C1 segment of cervical spinal cord (tissue), 14 donors: ENCODE measurements at regions not wholly inside any gene's neighbourhood (a gene's known extent, or its start where the extent isn't known, plus 50 kb on each side); places are given as distances from the start of the nearest gene placed in this dataset.

Experiments used
- DNase-seq, 14 donors: peaks; one replicate each; lab custom pipeline; 2025; lab: John Stamatoyannopoulos, UW

- DNase-seq = no peak
Observed at GRCh38 chr22:47376901-47377505, 614.6 kb downstream of the TBC1D22A start.

GRCh38 chr22:47376322-47376700, 613.9 kb downstream of the TBC1D22A start:
- no peak for DNase-seq

GRCh38 chr22:47375621-47376321, 613.3 kb downstream of the TBC1D22A start:
- DNase-seq = no peak

- no peak for DNase-seq
Observed at GRCh38 chr22:47374901-47375575, 612.6 kb downstream of the TBC1D22A start.

GRCh38 chr22:47374273-47374771, 611.9 kb downstream of the TBC1D22A start:
- no peak for DNase-seq

- DNase-seq = no peak
Observed at GRCh38 chr22:47373648-47374272, 611.3 kb downstream of the TBC1D22A start.

- no peak for DNase-seq
Observed at GRCh38 chr22:47372596-47373385, 610.3 kb downstream of the TBC1D22A start.

GRCh38 chr22:47372111-47372581, 609.7 kb downstream of the TBC1D22A start:
- no peak for DNase-seq

- no peak for DNase-seq
Observed at GRCh38 chr22:47371263-47372090, 609.0 kb downstream of the TBC1D22A start.

GRCh38 chr22:47370448-47371262, 608.2 kb downstream of the TBC1D22A start:
- DNase-seq = no peak

GRCh38 chr22:47369431-47370015, 607.1 kb downstream of the TBC1D22A start:
- no peak for DNase-seq

GRCh38 chr22:47369020-47369419, 606.6 kb downstream of the TBC1D22A start:
- DNase-seq = no peak

GRCh38 chr22:47367993-47368945, 605.8 kb downstream of the TBC1D22A start:
- no peak for DNase-seq

GRCh38 chr22:47367107-47367690, 604.7 kb downstream of the TBC1D22A start:
- no peak for DNase-seq

- DNase-seq = no peak
Observed at GRCh38 chr22:47366026-47366767, 603.7 kb downstream of the TBC1D22A start.

GRCh38 chr22:47361247-47361646, 598.8 kb downstream of the TBC1D22A start:
- DNase-seq = no peak

- DNase-seq = no peak
Observed at GRCh38 chr22:47357493-47357892, 595.0 kb downstream of the TBC1D22A start.
